ENCODE measurements at regions not wholly inside any gene's neighbourhood (a gene's known extent, or its start where the extent isn't known, plus 50 kb on each side); places are given as distances from the start of the nearest gene placed in this dataset.

- TF ChIP-seq POLR2A (IDR thresholded peaks at IDR 0.05) (no peak), CTCF (IDR thresholded peaks at IDR 0.05) (no peak)
Observed at GRCh38 chr12:74595696-74596095, 58.1 kb downstream of the ATXN7L3B start.

All from testis (tissue), 2 donors.